ENCODE measurements at regions not wholly inside any gene's neighbourhood (a gene's known extent, or its start where the extent isn't known, plus 50 kb on each side); places are given as distances from the start of the nearest gene placed in this dataset.
"Not testable (repeated sequence)": the region's sequence is repeated elsewhere in the genome, so short reads cannot be mapped to it uniquely, and the experiment has no call there.

- DNase-seq (ENCODE audit: extremely low read depth in 1 of 2, low read depth in 1 of 2): no peak
Observed at GRCh38 chr16:59601452-59601851, 867.3 kb upstream of the GOT2 start.

DNA sequence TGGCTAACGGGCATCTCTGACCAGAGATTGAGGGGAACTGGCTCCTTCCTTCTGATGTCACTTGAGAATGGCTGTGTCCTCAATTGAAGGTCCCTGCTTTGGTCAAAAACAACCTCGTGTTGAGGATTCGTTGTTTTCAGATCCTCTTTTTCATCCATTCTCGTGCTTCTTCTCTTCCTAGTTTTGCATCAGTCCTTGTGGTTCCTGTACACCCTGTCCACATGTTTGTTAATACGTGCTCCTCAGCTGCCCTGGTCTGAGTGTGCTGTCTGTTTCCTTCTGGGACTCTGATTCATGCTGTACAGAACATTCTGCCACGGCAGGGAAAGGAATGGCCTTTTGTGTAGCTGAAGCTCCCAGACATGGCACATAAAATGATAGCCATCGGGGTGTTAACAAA, 863.2 kb upstream of the GOT2 start:
- DNase-seq (ENCODE audit: extremely low read depth in 1 of 2, low read depth in 1 of 2): no peak

DNA sequence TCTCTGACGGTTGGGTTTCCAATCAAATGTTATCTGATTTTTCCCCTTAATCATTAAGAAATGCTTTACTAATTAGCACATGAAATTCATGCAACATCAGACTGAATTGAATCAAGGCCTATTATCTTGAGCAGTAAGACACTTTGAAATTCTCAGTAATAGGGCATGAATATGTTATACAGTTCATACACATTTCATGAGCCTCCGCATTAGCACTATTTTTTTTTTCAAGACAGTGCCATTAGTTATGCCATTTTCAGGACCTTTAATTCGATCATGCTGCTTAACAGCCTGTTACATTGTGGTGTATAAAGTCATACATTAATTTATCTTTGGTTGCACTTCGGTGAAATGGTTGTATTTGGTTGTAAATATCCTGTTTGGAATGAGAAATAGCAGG, 862.6 kb upstream of the GOT2 start:
- no peak for DNase-seq (ENCODE audit: extremely low read depth in 1 of 2, low read depth in 1 of 2)

GRCh38 chr16:59593194-59593661, 859.1 kb upstream of the GOT2 start:
- no peak for DNase-seq (ENCODE audit: extremely low read depth in 1 of 2, low read depth in 1 of 2)

DNA sequence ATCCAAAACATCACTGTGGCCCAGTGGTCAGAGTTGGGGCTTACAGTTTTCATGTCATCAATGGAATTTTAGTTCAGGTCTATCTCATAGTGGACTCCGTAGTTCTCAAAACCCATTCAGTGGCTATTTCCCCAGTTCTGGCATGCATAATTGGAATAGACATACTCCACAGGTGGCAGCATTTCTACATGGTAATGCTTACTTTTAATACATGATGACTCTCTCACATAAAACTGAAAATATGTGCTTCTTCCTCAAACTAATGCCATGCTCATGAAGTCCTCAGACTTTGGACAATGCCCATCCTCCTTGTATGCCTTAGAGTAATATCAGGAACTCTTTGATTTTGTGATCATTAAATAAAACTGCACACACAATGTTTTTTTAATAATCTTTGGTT, 857.4 kb upstream of the GOT2 start:
- DNase-seq (ENCODE audit: extremely low read depth in 1 of 2, low read depth in 1 of 2): no peak

GRCh38 chr16:59590845-59591244, 856.7 kb upstream of the GOT2 start:
- no peak for DNase-seq (ENCODE audit: extremely low read depth in 1 of 2, low read depth in 1 of 2)

GRCh38 chr16:59586331-59586730, 852.2 kb upstream of the GOT2 start:
- DNase-seq (ENCODE audit: extremely low read depth in 1 of 2, low read depth in 1 of 2): no peak

- DNase-seq (ENCODE audit: extremely low read depth in 1 of 2, low read depth in 1 of 2): no peak
Observed at GRCh38 chr16:59574296-59574695, 840.2 kb upstream of the GOT2 start.

DNA sequence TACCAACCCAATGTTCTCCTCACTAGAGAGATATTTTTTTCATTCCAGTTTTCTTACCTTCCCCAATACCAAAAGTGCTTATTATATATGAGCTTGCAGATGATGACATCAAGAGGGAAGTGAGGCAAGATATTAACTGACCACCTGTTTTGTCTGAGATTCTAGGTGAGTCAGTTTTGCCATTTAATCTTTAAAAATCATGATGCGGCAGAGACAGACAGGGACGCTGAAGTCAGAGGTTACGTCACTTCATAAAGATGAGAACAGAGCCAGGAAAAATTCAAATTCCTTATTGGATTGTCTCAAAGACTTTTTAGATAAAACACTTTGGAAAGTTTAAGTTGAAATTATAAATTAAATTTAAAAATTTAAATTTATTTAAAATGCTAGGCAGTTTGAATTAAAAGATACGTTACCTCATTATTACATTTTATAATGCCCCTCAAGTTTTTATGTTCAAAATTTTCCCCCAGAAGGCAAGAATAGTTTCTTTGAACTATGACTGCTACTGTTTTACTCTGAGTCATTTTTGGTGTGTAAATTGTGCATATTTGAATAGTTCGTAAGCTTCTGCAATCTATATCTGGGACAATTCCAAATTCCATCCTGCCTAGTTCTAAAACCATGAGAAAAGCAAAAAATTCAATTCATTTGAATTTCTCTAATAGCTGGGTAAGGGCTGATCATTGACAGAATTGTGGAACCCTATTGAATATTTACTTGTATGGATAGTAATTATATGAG, 839.6 kb upstream of the GOT2 start:
- no peak for DNase-seq (ENCODE audit: extremely low read depth in 1 of 2, low read depth in 1 of 2)

GRCh38 chr16:59567496-59567895, 833.4 kb upstream of the GOT2 start:
- no peak for DNase-seq (ENCODE audit: extremely low read depth in 1 of 2, low read depth in 1 of 2)

- no peak for DNase-seq (ENCODE audit: extremely low read depth in 1 of 2, low read depth in 1 of 2)
Observed at GRCh38 chr16:59566446-59566845, 832.3 kb upstream of the GOT2 start.

GRCh38 chr16:59558679-59559078, 824.6 kb upstream of the GOT2 start:
- no peak for DNase-seq (ENCODE audit: extremely low read depth in 1 of 2, low read depth in 1 of 2)

- no peak for DNase-seq (ENCODE audit: extremely low read depth in 1 of 2, low read depth in 1 of 2)
Observed at GRCh38 chr16:59552164-59552563, 818.0 kb upstream of the GOT2 start.

DNA sequence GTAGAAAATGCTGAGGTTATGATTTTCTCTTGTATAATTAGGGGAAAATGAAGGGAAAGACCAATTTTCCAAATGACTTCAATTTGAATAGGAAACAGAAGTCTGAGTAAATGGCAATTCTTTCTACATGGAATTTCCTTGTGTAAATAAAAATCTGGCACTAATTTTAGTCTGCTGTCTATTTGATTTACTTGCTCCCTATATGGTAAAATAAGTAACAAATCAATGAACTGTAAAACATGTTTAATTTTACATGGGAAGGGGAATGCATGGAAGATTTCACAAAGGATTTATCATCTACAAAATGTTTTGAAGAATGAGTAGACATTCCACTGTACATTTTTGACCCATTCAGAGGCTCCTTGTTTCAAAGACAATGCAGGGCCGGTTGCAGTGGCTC, 811.6 kb upstream of the GOT2 start:
- DNase-seq (ENCODE audit: extremely low read depth in 1 of 2, low read depth in 1 of 2): no peak

DNA sequence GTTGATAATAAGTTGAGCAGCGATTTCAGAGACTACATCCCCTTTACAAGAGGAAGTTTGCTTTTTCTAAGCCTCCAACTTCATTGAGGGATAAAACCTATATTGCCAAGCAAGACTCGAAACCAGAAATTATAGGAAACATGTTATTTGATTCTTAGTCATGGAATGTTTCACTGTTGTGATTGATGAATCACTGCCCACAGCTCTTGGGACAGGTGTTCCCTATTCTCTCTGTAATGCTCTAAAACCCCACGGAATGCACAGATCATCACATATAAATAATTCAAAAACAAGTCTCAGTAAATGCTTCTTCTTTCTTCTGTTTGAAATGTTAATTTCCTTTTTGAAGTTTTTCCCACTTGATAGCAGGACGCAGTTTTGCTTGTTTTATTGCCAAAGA, 809.5 kb upstream of the GOT2 start:
- no peak for DNase-seq (ENCODE audit: extremely low read depth in 1 of 2, low read depth in 1 of 2)

GRCh38 chr16:59540621-59541020, 806.5 kb upstream of the GOT2 start:
- no peak for DNase-seq (ENCODE audit: extremely low read depth in 1 of 2, low read depth in 1 of 2)

- no peak for DNase-seq (ENCODE audit: extremely low read depth in 1 of 2, low read depth in 1 of 2)
Observed at GRCh38 chr16:59535298-59535697, 801.2 kb upstream of the GOT2 start.

DNA sequence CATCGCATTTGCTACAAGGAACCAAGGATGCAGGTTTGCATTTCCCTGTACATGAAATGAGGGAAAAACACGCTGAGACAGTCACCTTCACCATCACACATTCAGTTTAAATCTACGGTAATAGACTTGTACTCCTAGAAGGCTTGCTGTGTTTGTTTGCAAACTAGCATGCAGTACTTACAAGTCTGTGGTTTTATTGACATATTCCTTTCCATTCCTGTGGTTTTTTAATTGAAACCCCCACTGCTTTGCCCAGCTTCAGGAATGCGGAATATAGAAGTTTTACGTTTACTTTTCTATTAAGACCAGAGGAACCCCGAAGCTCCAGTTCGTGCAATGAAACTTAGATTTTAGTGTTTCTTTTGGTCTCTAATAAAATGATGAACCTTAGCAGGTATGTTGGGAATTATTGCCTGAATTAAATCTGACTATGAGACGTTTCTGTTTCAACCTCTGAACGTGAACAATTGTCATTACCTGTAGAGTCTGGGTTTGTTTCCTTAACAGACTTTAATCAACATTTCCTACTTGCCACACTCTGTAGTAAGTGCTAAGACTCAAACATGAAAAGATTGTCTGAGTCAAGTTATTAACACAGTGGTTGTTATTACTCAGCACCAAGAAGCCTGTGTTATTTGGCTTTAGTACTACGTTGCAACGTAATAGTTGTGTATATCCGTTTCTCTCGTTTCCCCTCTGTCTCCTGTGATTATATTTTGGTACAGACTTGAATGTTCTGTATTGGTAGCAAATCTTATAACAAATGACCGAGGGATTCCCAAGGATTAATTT, 793.3 kb upstream of the GOT2 start:
- no peak for DNase-seq (ENCODE audit: extremely low read depth in 1 of 2, low read depth in 1 of 2)

GRCh38 chr16:59522826-59523225, 788.7 kb upstream of the GOT2 start:
- no peak for DNase-seq (ENCODE audit: extremely low read depth in 1 of 2, low read depth in 1 of 2)

DNA sequence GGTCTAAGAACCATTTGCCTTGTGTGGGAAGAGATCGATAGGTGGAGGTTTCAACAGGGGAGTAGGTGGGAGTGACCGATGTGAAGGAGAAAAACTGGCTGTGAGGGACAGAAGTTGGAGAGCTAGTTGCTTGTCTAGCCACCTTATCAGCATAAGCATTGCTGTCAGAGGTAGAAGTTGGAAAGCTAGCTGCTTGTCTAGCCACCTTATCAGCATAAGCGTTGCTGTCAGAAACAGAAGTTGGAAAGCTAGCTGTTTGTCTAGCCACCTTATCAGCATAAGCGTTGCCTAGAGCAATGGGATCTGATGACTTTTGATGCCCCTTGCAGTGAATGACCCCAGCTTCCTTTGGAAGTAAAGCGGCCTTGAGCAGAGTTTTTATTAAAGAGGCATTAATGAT, 784.6 kb upstream of the GOT2 start:
- DNase-seq (ENCODE audit: extremely low read depth in 1 of 2, low read depth in 1 of 2): not testable (repeated sequence)

GRCh38 chr16:59514651-59515050, 780.5 kb upstream of the GOT2 start:
- DNase-seq (ENCODE audit: extremely low read depth in 1 of 2, low read depth in 1 of 2): no peak

GRCh38 chr16:59510008-59510424, 775.9 kb upstream of the GOT2 start:
- DNase-seq (ENCODE audit: extremely low read depth in 1 of 2, low read depth in 1 of 2): no peak
